Mesenchymal stem cell (in vitro differentiated cells and primary cell): ENCODE measurements at regions not wholly inside any gene's neighbourhood (a gene's known extent, or its start where the extent isn't known, plus 50 kb on each side); places are given as distances from the start of the nearest gene placed in this dataset.

ENCODE experiments used
- DNase-seq: peaks from one replicate; pipeline ENCODE4 v3.0.0-alpha.2; 2013
- H2AFZ ChIP-seq: one replicate; pipeline ENCODE4 v1.6.1; 2013; ENCODE audit warnings: low read depth, mild to moderate bottlenecking, control low read depth, inconsistent platforms, low read length, moderate library complexity
- H2AK5ac ChIP-seq: 2 replicates; pipeline ENCODE4 v1.6.1; 2013; ENCODE audit warnings: low read length, moderate library complexity, mild to moderate bottlenecking, inconsistent platforms; ENCODE audit not compliant: severe bottlenecking
- H2BK120ac ChIP-seq: one replicate; pipeline ENCODE4 v1.6.1; 2013; ENCODE audit warnings: low read depth, mild to moderate bottlenecking, inconsistent platforms, low read length, moderate library complexity
- H2BK12ac ChIP-seq, 2 experiments: one replicate each; pipeline ENCODE4 v1.6.1; 2013; ENCODE audit warnings: inconsistent platforms in 2 of 2, low read length in 2 of 2, mild to moderate bottlenecking in 2 of 2, moderate library complexity in 2 of 2, control low read depth in 1 of 2
- H2BK15ac ChIP-seq: one replicate; pipeline ENCODE4 v1.6.1; 2013; ENCODE audit warnings: mild to moderate bottlenecking, low read depth, inconsistent platforms; ENCODE audit not compliant: poor library complexity, severe bottlenecking
- H2BK5ac ChIP-seq: 2 replicates; pipeline ENCODE4 v1.6.1; 2013; ENCODE audit warnings: low read depth, mild to moderate bottlenecking, low read length, control low read depth, inconsistent platforms; ENCODE audit not compliant: poor library complexity, severe bottlenecking
- H3K14ac ChIP-seq, 2 experiments: one replicate each; pipeline ENCODE4 v1.6.1; 2013; ENCODE audit warnings: inconsistent platforms in 2 of 2, low read length in 2 of 2, control low read depth in 1 of 2, mild to moderate bottlenecking in 1 of 2, moderate library complexity in 1 of 2
- H3K18ac ChIP-seq, 2 experiments: one replicate each; pipeline ENCODE4 v1.6.1; 2013; ENCODE audit warnings: inconsistent platforms in 2 of 2, low read length in 2 of 2, control low read depth in 1 of 2, low read depth in 1 of 2, mild to moderate bottlenecking in 1 of 2
- H3K23ac ChIP-seq, 2 experiments: one replicate each; pipeline ENCODE4 v1.6.1; 2013; ENCODE audit warnings: inconsistent platforms in 2 of 2, low read length in 2 of 2, mild to moderate bottlenecking in 2 of 2, moderate library complexity in 2 of 2, control low read depth in 1 of 2
- H3K27ac ChIP-seq: 2 replicates; pipeline ENCODE4 v1.5.1; 2013; ENCODE audit warnings: mild to moderate bottlenecking, moderate library complexity, low read length, control low read depth, inconsistent platforms; ENCODE audit not compliant: poor library complexity, severe bottlenecking
- H3K27me3 ChIP-seq, 2 experiments: 2 replicates each; pipeline versions ENCODE4 v1.6.1 to v1.7.0; 2013; ENCODE audit warnings: low read length in 2 of 2, mild to moderate bottlenecking in 2 of 2, moderate library complexity in 2 of 2, control low read depth in 1 of 2, inconsistent platforms in 1 of 2; ENCODE audit not compliant: control insufficient read depth in 1 of 2, insufficient read depth in 1 of 2
- H3K36me3 ChIP-seq, 2 experiments: 2 replicates each; pipeline versions ENCODE4 v1.6.1 to v1.7.0; 2013; ENCODE audit warnings: low read length in 2 of 2, control low read depth in 1 of 2, inconsistent platforms in 1 of 2, low read depth in 1 of 2, mild to moderate bottlenecking in 1 of 2; ENCODE audit not compliant: insufficient read depth in 2 of 2, control insufficient read depth in 1 of 2
- H3K4ac ChIP-seq, 2 experiments: one replicate each; pipeline ENCODE4 v1.6.1; 2013; ENCODE audit warnings: inconsistent platforms in 2 of 2, low read length in 2 of 2, mild to moderate bottlenecking in 2 of 2, moderate library complexity in 2 of 2, control low read depth in 1 of 2, low read depth in 1 of 2
- H3K4me1 ChIP-seq: 2 replicates; pipeline ENCODE4 v1.6.1; 2013; ENCODE audit warnings: low read depth, low read length, control low read depth; ENCODE audit not compliant: control insufficient read depth, insufficient read depth
- H3K4me2 ChIP-seq: 2 replicates; pipeline ENCODE4 v1.6.1; 2013; ENCODE audit warnings: low read length, mild to moderate bottlenecking, inconsistent platforms; ENCODE audit not compliant: poor library complexity, severe bottlenecking
- H3K4me3 ChIP-seq, 2 experiments: 2 replicates each; pipeline versions ENCODE4 v1.5.1 to v1.7.0; 2013; ENCODE audit warnings: low read length in 2 of 2, mild to moderate bottlenecking in 2 of 2, control low read depth in 1 of 2, low read depth in 1 of 2; ENCODE audit not compliant: insufficient read depth in 1 of 2
- H3K79me1 ChIP-seq: replicated peaks from 2 replicates; pipeline ENCODE4 v1.6.1; 2013; ENCODE audit warnings: mild to moderate bottlenecking, control low read depth, low read length, inconsistent platforms; ENCODE audit not compliant: poor library complexity, severe bottlenecking
- H3K9ac ChIP-seq: 2 replicates; pipeline ENCODE4 v1.7.0; 2013; ENCODE audit warnings: mild to moderate bottlenecking, low read length, moderate library complexity
- H3K9me3 ChIP-seq: 2 replicates; pipeline ENCODE4 v1.7.0; 2013; ENCODE audit warnings: mild to moderate bottlenecking, low read length; ENCODE audit not compliant: control insufficient read depth
- H4K8ac ChIP-seq: one replicate; pipeline ENCODE4 v1.6.1; 2013; ENCODE audit warnings: inconsistent platforms, mild to moderate bottlenecking, low read length, moderate library complexity
- H4K91ac ChIP-seq: one replicate; pipeline ENCODE4 v1.6.1; 2013; ENCODE audit warnings: mild to moderate bottlenecking, low read length, inconsistent platforms
- WGBS: methylation state at CpG from one replicate; pipeline ENCODE4 v1.1.7; 2013; ENCODE audit warnings: mixed read lengths; 5-methylcytosine and 5-hydroxymethylcytosine counted together

DNA sequence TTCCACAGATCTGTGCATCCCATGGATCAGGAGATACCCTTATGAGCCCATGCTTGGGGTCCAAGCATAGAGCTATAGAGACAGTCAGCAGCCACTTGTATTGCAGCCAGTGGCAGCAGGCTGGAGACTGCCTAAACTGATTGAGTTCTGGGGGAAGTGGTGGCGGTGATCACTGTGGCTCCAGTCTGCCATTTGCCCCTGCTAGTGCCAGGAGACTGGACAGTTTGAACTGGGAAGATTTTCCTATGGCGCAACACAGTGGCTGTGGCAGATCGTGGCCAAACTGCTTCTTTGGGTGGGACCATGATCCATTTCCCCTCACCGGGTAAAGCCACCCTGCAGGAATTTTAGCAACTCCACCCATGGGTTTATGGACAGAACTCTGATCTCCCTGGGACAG is 679.7 kb upstream of the SEMA3D start:
- H3K9me3 ChIP-seq, result peaks cover 17% of the 10 kb centered on the region
- 97% methylated on average over 4 of the region's 4 CpGs for WGBS
- no peak overlapping the region for H2AK5ac ChIP-seq
- H2BK120ac ChIP-seq, result no peak overlapping the region
- no peaks in the 10 kb centered on the region for H3K36me3 ChIP-seq
- H3K27me3 ChIP-seq, result no peaks in the 10 kb centered on the region
- H3K9ac ChIP-seq, result no peak overlapping the region
- H3K79me1 ChIP-seq, result no peaks in the 10 kb centered on the region
- H3K4me1 ChIP-seq, result no peaks in the 10 kb centered on the region
- no peak overlapping the region for H3K14ac ChIP-seq
- no peak overlapping the region for H3K4ac ChIP-seq
- no peak overlapping the region for H2BK12ac ChIP-seq
- no peak overlapping the region for H3K23ac ChIP-seq
- H2BK5ac ChIP-seq, result no peak overlapping the region
- H3K27ac ChIP-seq, result no peak overlapping the region
- H4K8ac ChIP-seq, result no peak overlapping the region
- H2AFZ ChIP-seq, result no peak overlapping the region
- no peak for DNase-seq
- H3K4me3 ChIP-seq, result no peak overlapping the region
- no peak overlapping the region for H4K91ac ChIP-seq
- no peak overlapping the region for H2BK15ac ChIP-seq
- H3K18ac ChIP-seq, result no peak overlapping the region
- H3K4me2 ChIP-seq, result no peak overlapping the region

DNA sequence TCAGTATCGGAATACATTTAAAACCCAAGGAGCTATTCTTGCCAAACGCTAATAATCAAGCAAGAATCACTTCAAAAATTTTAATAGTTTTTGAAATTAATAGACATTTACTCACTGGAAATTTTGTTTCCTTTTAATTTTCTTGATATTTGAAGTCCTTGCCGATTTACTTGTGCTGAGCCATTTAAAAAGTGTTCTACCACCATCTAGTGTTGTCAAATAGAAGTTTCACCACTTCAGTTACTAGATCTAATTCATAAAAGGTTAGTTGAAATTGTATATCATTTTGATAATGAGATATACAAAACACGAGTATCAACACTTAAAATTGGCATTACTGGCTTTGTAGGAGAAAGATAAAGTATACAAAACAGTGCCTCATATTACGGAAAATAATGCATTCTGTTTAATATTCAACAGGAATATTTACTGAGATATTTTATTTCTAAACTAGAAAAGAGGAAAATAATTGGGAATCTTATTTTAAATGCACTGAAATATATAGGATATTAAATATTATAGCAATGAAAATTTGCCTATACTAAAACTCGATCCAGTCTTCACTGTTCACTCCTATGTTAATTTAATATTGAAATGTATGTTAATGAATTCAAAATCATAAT is 664.8 kb upstream of the SEMA3D start:
- no peak overlapping the region for H2BK12ac ChIP-seq
- H2BK5ac ChIP-seq, result no peak overlapping the region
- H2BK15ac ChIP-seq, result no peak overlapping the region
- H3K4me1 ChIP-seq, result peaks cover 2% of the 10 kb centered on the region
- WGBS, result no CpG with 5 or more reads among the region's 6 CpGs
- H3K9me3 ChIP-seq, result no peaks in the 10 kb centered on the region
- H3K27me3 ChIP-seq, result no peaks in the 10 kb centered on the region
- peak; percentile 57 for DNase-seq
- no peak overlapping the region for H3K14ac ChIP-seq
- no peak overlapping the region for H4K8ac ChIP-seq
- H2AFZ ChIP-seq, result no peak overlapping the region
- H3K79me1 ChIP-seq, result no peaks in the 10 kb centered on the region
- H3K4me3 ChIP-seq, result no peak overlapping the region
- H3K36me3 ChIP-seq, result no peaks in the 10 kb centered on the region
- H3K18ac ChIP-seq, result no peak overlapping the region
- H2BK120ac ChIP-seq, result no peak overlapping the region
- H3K9ac ChIP-seq, result no peak overlapping the region
- no peak overlapping the region for H3K4ac ChIP-seq
- no peak overlapping the region for H2AK5ac ChIP-seq
- H4K91ac ChIP-seq, result no peak overlapping the region
- no peak overlapping the region for H3K4me2 ChIP-seq
- no peak overlapping the region for H3K27ac ChIP-seq
- no peak overlapping the region for H3K23ac ChIP-seq

DNA sequence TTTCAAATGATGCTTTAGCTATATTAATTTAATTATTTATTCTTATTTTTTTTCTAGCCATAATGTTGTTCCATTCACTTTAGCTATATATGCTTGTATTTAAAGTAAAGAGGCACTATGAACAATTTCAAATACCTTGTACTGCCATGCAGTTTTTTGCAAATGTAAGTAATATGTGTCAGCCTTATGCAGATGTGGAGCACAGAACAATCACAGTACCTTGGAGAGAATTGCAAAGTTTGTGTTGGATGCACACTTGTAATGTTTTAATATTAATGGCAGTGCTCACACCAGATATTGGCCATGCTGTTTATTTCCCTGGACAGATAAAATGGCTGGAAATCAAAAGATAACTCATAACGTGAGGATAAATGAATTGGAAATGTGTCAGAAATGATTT is 663.5 kb upstream of the SEMA3D start:
- Histone ChIP-seq H2AK5ac (no peak overlapping the region), H3K23ac (no peak overlapping the region), H3K4me3 (no peak overlapping the region), H3K4ac (no peak overlapping the region), H3K27ac (no peak overlapping the region), H3K36me3 (no peaks in the 10 kb centered on the region), H2BK120ac (no peak overlapping the region), H3K79me1 (no peaks in the 10 kb centered on the region), H3K14ac (no peak overlapping the region), H2BK12ac (no peak overlapping the region), H4K91ac (no peak overlapping the region), H3K18ac (no peak overlapping the region), H3K9me3 (no peaks in the 10 kb centered on the region), H3K27me3 (no peaks in the 10 kb centered on the region), H2BK5ac (no peak overlapping the region), H2AFZ (no peak overlapping the region), H3K4me1 (peaks cover 2% of the 10 kb centered on the region), H3K4me2 (no peak overlapping the region), H3K9ac (no peak overlapping the region), H2BK15ac (no peak overlapping the region), H4K8ac (no peak overlapping the region)
- WGBS, result 88% methylated on average over 1 of the region's 1 CpG
- DNase-seq, result no peak

GRCh38 chr7:85840554-85840953 is 653.7 kb upstream of the SEMA3D start:
- Histone ChIP-seq H4K91ac (no peak overlapping the region), H3K36me3 (no peaks in the 10 kb centered on the region), H3K9me3 (no peaks in the 10 kb centered on the region), H2BK5ac (no peak overlapping the region), H2AK5ac (no peak overlapping the region), H3K4me3 (no peak overlapping the region), H3K23ac (no peak overlapping the region), H3K27me3 (no peaks in the 10 kb centered on the region), H3K79me1 (no peaks in the 10 kb centered on the region), H3K14ac (no peak overlapping the region), H2BK12ac (no peak overlapping the region), H2BK15ac (no peak overlapping the region), H3K27ac (no peak overlapping the region), H3K4me1 (no peaks in the 10 kb centered on the region), H2AFZ (no peak overlapping the region), H3K9ac (no peak overlapping the region), H3K18ac (no peak overlapping the region), H2BK120ac (no peak overlapping the region), H3K4me2 (no peak overlapping the region), H4K8ac (no peak overlapping the region), H3K4ac (no peak overlapping the region)
- peak; percentile 64 for DNase-seq
- 53% methylated on average over 6 of the region's 6 CpGs for WGBS
